HL-60 (cell line): ENCODE measurements at regions not wholly inside any gene's neighbourhood (a gene's known extent, or its start where the extent isn't known, plus 50 kb on each side); places are given as distances from the start of the nearest gene placed in this dataset.

Experiments
- GABPA ChIP-seq: IDR thresholded peaks from 2 replicates; pipeline ENCODE4 v1.6.1; 2012; ENCODE audit warnings: low read depth
- POLR2AphosphoS5 ChIP-seq: IDR thresholded peaks from 2 replicates; pipeline ENCODE4 v1.6.1; 2012; ENCODE audit warnings: low read depth
- TF ChIP-seq, protein P1 (sequence below): IDR thresholded peaks from one replicate; pipeline ENCODE4 v1.5.1; 2011; ENCODE audit warnings: low read length, control low read depth, inconsistent platforms; ENCODE audit not compliant: insufficient read depth
- TF ChIP-seq, protein P2 (sequence below): IDR thresholded peaks from 2 replicates; pipeline ENCODE4 v1.6.1; 2012; ENCODE audit warnings: low read depth; ENCODE audit not compliant: insufficient replicate concordance

DNA sequence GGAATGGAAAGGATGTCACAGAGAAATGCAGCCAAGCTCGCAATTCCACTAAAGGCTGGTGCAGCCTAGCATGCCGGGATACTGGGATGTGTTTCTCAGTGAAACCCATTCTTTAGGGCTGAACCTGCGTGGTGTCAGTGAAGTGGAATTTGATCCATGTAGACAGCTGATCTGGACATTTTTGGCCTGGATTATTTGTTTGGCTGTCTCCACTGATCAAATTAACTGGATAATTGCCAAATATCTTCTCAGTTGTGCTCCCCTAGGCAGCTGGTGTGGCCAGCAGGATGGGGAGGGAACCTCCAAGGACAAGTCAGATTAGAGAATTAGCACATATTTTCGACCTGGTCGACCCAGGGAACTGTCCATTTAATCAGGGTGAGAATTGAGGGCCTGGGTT is 318.4 kb downstream of the RPS6KC1 start:
- TF ChIP-seq, protein P1, sequence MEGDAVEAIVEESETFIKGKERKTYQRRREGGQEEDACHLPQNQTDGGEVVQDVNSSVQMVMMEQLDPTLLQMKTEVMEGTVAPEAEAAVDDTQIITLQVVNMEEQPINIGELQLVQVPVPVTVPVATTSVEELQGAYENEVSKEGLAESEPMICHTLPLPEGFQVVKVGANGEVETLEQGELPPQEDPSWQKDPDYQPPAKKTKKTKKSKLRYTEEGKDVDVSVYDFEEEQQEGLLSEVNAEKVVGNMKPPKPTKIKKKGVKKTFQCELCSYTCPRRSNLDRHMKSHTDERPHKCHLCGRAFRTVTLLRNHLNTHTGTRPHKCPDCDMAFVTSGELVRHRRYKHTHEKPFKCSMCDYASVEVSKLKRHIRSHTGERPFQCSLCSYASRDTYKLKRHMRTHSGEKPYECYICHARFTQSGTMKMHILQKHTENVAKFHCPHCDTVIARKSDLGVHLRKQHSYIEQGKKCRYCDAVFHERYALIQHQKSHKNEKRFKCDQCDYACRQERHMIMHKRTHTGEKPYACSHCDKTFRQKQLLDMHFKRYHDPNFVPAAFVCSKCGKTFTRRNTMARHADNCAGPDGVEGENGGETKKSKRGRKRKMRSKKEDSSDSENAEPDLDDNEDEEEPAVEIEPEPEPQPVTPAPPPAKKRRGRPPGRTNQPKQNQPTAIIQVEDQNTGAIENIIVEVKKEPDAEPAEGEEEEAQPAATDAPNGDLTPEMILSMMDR: no peak
- no peak for TF ChIP-seq GABPA
- no peak for TF ChIP-seq POLR2AphosphoS5
- TF ChIP-seq, protein P2, sequence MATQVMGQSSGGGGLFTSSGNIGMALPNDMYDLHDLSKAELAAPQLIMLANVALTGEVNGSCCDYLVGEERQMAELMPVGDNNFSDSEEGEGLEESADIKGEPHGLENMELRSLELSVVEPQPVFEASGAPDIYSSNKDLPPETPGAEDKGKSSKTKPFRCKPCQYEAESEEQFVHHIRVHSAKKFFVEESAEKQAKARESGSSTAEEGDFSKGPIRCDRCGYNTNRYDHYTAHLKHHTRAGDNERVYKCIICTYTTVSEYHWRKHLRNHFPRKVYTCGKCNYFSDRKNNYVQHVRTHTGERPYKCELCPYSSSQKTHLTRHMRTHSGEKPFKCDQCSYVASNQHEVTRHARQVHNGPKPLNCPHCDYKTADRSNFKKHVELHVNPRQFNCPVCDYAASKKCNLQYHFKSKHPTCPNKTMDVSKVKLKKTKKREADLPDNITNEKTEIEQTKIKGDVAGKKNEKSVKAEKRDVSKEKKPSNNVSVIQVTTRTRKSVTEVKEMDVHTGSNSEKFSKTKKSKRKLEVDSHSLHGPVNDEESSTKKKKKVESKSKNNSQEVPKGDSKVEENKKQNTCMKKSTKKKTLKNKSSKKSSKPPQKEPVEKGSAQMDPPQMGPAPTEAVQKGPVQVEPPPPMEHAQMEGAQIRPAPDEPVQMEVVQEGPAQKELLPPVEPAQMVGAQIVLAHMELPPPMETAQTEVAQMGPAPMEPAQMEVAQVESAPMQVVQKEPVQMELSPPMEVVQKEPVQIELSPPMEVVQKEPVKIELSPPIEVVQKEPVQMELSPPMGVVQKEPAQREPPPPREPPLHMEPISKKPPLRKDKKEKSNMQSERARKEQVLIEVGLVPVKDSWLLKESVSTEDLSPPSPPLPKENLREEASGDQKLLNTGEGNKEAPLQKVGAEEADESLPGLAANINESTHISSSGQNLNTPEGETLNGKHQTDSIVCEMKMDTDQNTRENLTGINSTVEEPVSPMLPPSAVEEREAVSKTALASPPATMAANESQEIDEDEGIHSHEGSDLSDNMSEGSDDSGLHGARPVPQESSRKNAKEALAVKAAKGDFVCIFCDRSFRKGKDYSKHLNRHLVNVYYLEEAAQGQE: no peak
